GM18498 (cell line): ENCODE measurements at regions not wholly inside any gene's neighbourhood (a gene's known extent, or its start where the extent isn't known, plus 50 kb on each side); places are given as distances from the start of the nearest gene placed in this dataset.
A peak's percentile ranks its signal among the peaks of the same experiment; 100 is the strongest.

Experiments used
- ATAC-seq: cut with Tn5 transposase; IDR thresholded peaks from one replicate; pipeline ENCODE4 v1.9.1; 2021; ENCODE audit warnings: mild to moderate bottlenecking, moderate library complexity; ENCODE audit not compliant: unreplicated experiment

DNA sequence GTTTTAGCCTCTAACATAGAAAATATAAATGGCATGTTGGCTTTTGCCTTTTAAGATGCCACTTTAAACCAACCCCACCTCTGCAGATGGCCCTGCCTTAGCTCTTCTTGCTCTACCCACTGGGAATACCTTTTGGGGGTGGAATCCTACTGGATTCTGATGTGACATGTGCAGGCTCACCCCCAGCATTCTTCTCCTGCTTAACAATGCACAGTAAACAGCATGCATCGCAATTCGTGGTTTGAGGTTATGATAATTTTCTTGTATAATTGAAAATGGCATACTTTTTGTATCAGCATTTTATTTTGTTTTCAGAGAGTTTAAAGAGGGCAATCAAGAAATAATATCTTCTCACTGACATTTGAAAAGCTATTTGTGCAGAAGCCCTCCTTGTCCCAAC, 167.9 kb downstream of the AREG start:
- no peak for ATAC-seq

DNA sequence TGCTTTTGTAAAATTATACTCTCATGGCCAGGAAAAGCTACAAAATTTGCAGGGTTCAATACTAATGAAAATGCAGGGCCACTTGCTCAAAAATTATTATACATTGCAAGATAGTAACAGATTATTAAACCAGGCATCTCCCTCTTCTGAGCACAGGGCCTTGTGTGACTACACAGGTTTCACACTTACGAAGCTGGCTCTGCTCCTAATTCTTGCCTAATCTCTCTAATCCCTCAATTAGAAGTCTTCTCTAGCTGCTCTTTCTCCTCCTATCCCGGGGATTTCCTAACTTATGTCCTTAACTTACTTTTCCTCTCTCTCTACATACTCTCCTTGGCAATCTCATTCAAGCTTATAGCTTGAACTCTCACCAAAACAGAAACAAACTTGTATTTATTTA, 168.3 kb downstream of the AREG start:
- ATAC-seq = no peak

DNA sequence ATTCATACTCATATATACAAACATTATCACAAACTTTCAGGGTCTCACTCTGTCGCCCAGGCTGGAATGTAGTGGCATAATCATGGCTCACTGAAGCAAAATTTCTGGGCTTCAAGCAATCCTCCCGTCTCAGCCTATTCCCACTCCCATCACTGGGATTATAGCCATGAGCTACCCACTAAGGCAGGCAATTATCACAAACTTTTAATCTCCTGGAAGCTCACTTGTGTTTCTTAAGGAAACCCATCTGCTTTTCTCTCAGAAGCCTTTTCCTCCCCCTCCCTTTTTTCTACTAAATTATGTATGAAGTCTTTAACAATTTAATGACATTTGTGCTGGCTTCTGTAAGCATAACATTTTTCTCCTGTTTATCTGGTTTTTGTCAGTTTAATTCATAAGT, 170.5 kb downstream of the AREG start:
- ATAC-seq = no peak

DNA sequence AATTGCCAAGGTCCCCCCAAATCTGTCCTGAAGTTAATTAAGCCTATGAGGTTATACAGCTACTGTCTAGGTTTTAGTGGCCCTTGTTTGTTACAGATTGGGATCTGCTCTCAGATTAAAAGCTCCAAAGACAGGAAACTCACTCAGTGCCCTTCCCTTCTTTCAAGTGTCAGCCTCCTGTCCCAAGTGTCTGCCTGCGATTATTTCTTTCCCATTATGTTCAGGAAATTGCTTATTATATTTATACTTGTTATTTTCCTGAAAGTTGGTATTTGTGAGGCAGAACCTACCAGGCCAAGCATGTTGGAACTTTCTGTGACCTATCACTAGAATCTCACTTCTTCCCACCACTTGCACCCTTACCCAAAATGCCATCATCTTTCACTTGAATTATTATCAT, 173.2 kb downstream of the AREG start:
- no peak for ATAC-seq

DNA sequence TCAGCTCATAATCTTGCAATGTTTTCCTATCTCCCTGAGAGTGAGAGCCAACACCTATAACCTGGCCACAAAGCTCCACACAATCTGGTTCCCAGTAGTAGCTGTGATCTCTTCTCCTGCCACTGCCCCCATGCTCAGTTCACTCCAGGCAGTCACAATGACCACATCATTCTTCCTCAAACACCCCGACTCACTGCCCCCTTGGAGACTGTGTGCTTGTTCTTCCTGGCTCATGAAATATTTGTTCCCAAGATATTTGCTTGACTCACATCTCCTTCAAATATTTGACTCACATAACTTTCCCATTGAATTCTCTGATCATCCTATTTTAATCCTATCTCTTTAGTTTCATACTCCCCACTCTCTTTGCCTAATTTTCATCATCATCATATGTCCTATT, 173.7 kb downstream of the AREG start:
- no peak for ATAC-seq

DNA sequence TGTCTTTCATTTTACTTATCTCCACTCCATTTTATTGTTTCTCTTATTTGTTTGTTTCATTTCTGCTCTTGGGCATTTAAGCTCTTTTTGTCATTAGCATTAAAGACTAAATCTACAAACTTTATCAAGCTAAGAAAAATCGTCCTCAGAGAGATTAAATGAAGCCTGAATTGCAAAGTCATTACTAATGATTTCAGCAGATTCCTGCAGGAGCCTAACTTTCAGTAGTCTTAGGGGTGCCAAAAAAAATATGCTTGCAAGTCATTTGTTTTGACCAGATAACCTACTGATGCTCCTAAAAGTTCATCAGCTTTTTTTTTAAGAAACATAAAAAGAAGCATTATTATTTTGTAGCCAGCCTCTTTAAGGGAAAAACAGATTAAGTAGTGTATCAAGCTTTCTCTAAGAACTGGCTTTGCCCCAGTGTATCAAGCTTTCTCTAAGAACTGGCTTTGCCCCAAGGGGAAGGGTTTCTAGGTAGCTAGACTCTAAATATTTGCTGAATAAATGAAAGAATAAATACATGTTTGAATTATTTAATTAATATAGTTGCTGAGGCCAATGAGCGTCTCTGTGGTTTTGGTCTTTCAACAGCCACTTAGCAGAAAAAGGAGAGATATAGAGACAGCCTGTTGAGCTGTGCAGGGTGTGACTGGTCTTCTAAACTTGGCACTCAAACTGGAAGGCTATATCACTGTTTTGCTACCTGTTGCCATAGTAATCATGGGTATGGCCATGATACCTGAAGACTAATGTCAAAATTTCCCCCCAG, 174.2 kb downstream of the BTC start:
- no peak for ATAC-seq

DNA sequence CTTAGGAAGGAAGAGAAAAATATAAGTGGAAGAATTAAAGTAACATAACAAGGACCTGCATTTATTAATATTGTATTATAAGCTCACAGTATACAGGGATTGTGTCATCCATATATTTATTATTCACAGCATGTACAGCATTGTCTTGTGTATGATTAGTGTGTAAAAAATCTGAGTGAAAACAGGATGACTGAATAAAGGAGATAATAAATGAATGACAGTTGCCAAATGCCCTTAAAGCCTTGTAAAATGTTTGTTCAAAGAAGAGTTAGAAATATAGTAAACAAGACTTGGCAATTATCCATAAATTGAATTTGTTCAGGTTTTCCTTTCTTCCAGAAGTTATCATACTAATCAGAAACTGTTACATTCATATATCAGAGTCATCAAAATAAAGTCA, 172.7 kb downstream of the BTC start:
- ATAC-seq = no peak

DNA sequence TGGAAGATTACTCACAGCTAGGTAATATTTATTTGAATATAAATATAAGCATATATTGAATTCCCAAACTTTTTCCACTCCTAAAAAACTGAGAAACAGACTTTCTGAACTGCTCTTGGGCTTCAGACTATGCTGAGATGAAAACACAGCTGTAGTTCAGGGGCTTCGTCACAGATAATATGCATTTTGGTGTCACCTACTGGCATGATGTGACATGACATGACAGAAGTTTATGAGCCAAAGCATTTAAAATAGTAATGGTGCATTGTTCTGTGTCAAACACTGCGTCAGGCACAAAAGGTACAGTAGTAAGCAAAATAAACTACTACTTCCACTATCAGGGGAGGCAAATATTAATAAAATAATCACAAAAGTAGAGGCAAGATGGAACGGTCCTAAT, 171.3 kb downstream of the BTC start:
- peak; percentile 83 for ATAC-seq

DNA sequence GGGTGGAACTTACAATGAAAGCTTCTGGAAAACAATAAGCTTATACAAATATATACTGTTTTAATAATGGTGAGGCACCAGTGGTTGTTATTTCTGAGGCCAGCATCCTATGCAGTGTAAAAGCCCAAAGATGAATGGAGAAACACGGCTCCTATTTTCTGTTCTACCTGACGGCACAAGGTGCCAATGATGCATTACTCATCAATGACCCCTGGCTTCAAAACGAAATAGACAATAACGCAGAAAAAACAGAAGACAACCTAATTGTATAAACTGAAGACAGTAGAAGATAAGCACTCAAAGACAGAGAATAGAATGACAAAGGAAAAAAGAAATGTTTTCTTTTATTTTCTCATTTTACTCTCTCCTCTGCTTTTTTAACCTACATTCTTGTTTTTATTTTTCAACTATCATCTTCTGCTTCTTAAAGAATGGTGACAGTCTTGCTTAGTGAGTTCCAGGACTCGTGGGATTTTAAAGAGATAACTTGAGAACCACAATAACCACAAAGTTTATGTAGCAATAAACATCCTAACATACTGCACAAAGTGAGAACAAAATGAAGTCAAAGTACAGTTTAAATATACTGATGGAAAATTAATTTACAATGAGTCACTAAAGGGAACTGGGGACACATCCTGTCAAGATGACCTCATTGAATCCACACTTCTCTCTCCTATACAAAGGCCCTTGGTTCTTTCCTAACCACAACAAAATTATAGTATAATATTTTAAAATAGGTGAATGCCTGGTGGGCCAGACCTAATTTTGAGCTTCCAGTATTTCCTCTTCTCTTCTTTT, 169.8 kb downstream of the BTC start:
- ATAC-seq = no peak

DNA sequence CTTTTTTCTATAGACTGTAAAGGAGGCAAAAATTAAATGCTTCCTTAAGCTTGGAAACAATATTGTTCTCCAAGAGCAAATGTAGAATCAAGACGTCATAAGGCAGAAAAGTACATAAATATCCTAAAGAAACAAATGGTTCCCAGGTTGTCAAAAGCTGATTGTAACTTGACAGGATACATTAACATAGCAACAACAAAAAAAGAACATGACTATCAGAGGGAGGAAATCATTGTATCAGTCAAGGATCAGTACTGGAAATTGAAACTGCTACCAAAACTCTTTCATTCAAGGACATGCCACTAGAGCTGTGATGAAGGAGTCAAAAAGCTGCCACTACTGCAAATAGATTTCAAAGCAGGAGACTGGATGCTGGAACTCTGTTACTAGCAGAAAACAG, 168.3 kb downstream of the BTC start:
- ATAC-seq = no peak

DNA sequence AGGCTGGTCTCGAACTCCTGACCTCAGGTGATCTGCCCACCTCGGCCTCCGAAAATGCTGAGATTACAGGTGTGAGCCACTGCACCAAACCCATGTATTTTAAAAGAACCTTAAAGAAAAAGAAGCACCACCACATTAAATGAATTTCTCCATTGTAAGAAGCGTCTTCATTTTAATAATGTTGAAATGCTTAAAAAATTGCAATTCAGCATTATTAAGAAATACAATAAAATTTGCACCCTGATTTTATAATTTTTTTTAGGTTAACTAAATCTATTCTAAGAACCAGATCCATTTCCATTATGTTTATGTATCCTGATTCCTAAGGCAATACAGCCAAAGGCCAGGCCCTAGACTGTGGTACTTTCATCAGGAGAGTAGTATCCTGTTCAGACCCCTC, 167.2 kb downstream of the BTC start:
- no peak for ATAC-seq

DNA sequence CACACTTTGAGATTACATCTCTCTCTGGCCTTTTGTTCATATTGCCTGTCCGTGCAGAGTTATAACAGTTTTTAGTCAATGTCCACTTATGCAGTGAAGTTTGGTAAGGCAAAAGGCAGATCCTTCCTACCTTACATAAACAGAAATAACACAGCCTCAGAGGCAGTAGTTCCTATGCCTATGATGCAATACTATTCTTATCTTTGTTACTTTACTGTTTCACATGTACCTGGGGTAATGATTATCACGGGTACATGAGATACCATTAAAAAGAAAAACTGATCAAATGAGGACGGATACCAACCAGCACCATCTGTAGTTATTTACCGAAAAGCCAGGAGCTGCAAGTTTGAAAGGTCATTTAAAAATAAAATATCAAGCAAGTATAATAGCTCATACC, 166.8 kb downstream of the BTC start:
- ATAC-seq = no peak

DNA sequence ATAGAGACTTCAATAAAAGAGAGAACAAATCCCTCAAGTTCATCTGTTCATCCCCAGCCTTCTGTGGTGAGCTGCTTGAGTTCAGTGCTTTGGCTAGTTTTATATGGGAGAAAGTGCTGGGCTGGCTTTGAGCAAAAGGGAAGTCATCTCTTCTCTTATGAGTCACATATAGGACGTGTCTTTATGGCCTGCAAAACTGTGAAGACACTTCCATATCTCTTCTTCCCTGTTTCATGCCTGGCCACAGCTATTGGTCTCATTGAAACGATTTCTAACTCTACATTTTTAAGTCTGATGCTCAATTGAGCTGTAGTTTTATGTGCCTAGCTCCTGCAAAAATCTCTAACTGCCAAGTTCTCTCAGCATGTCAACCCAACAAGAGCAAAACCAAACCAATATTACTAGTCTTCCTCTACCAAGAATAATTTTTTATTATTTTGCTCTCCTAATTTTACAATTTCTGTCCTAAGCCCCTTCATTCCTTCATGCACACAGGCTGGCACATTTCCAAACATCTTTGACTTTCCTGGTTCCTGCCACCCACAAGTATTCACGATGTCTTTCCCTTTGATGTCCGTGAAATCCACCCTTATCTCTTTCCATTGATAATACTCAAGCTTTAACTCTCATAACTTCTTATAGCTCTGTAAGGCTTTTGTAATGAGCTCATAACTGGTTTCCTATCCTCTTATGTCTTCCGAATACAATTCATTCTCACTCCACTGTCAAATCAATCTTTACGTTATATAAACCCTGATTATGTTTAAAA, 165.3 kb downstream of the BTC start:
- ATAC-seq = no peak

DNA sequence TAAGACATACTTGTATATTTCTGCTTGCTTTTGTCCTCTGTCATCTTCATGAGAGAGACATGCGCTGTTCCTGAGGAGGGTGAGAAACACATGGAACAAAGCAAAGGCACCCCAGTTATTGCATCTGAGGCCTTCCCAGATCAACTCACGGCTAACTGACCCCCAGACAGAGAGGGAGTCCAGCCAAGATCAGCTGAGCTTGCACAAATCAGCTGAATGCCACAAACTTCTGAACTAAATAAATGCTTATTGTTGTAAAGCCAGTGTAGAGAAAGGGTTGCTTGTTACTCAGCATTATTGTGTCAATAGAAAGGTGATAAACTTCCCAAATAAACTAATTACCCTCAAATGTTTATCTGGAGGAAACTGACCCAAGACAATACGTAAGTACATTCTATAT, 163.8 kb downstream of the BTC start:
- ATAC-seq = no peak

DNA sequence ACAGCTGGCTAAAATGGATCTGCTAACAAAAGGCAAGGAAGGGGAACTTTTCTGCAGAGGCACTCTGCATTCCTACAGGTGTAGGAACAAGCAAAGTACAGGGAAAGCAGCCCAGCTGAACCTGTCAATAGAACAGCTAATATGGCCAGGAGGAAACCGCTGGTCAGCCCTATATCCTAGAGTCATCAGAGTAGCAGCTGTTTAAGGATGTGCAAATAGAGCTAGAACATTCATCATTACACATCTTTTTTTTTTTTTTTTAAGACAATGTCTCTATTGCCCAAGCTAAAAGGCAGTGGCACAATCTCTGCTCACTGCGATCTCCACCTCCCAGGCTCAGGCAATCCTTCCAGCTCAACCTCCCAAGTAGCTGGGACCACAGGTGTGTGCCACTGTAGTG, 163.0 kb downstream of the BTC start:
- no peak for ATAC-seq

DNA sequence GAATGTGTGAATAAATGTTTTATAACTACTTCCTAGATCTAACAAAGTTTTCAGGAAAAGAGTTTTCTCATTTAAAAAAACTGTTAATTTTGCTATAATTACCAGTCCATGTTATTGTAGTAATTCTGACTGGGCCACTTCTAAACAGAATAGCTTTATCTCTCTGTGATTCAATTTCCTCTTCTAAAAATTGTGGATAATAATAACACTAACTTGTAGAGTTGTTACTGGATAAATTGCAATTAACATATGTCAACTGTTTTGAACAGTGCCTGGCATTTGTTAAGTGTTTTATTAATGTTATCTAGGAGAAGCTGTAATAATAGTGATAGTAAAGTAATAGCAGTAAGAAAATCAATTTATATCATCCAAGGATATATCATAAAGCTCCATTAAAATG, 162.3 kb downstream of the BTC start:
- ATAC-seq = no peak

DNA sequence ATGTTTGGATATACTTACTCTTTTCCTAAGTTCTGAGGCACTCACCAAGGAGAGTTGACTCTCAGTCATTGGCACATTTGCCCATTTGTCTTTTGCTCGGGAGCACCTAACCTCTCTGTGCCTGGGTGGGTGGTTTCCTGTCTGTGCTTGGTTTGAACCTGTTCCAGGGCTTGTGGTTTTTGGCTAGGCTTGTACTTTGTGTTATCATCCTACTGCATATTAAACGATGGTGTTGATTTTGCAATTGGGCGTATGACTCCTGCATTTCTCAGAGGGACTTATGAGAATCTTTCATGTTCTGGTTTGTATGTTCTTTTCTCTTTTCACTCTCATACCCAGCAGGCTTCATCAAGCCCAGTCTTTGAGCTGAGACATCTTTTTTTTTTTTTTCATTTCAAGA, 161.7 kb downstream of the BTC start:
- no peak for ATAC-seq

DNA sequence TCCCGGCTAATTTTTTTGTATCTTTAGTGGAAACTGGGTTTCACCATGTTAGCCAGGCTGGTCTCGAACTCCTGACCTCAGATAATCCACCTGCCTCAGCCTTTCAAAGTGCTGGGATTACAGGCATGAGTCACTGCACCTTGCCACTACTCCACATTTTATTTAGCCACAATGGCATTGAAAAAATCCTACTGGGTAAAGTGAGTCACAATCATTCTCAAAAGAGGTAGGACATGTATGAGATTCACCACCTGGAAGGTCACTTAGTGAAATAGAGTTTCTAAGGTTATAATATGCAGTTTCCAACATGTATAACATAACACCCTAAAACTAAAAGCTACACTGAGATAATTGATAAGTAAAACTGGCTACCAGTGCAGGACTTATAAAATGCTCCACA, 159.2 kb downstream of the BTC start:
- ATAC-seq = no peak

DNA sequence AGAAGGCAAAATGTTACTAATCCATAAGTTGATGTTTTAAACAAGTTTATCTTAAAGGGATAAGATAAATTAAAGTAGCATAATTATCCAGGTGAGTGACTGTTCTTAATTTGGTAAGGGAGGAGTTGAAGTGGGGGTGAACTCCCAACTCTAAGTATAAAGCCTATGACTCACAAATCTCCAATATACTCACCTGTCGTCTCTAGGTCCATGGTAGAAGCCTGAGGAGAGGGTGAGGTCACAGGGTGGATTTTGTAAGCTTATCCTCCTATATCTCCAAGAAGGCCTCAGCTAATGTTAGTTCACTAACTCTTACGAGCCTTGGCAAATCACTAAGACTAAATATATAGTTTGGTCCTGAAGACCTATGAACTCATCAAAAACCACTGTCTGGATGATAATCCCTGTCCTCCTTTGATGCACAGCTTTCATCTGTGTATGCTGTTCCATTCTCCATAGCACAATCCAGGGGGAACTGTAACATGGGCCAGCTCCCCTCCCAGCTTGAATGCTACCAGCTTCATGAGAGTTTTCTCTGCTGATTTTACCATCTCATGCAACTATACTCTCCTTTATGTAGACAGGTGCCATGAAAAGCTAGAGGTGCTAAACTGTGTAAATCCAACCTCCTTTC, 158.7 kb downstream of the BTC start:
- ATAC-seq = no peak

DNA sequence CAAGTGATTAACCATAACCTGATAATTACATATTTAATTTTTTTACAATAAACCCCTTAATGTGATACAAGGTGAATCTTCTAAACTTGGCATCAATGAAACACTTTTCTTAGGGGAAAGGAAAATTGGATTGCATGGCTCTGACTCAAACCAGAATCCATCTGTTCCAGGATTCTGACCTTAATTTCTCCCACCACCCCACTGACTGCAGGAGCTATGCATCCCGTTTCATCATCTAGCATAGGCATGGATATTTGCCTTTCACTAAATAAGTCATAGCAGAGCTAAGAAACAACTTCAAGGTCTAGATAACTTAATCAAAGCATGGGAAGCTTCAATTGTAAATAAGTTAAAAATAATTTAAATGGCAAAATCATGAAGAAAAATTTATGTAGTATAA, 156.3 kb downstream of the BTC start:
- ATAC-seq = no peak

DNA sequence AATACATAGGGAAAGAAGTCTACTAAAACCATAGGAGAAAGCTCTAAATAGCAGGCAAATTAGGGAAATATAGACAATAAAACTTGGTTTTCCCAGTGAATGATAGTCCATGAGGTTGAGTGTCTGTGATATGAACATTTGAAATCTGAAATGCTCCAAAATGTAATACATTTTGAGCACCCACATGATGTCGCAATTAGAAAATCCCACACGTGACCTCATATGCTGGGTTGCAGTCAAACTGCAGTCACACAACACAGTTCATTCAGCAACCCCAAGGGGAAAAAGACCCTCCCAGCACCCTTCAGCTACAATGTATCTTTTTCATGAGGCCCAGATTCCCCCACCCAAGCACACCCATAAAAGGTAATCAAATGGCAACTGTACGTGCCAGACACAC, 155.6 kb downstream of the BTC start:
- no peak for ATAC-seq
